K562 (cell line): ENCODE measurements at regions not wholly inside any gene's neighbourhood (a gene's known extent, or its start where the extent isn't known, plus 50 kb on each side); places are given as distances from the start of the nearest gene placed in this dataset.
A peak's percentile ranks its signal among the peaks of the same experiment; 100 is the strongest.

Experiments used
- ATAC-seq: fragments of 200-7000 bp; cut with Tn5 transposase; 3 replicates; pipeline ENCODE4 v1.9.1; 2020; ENCODE audit warnings: moderate library complexity
- BruUV-seq: library from RNA; stranded (reverse); fragments of 400-500 nt; replicated peaks from 2 replicates; lab custom pipeline; 2021; lab: Mats Ljungman, UMichigan
- CTCF ChIA-PET: fragments of 300-600 bp; formaldehyde crosslinking; extraction: SDS; loops from one replicate; lab custom pipeline; 2021; ENCODE audit warnings: low intra/inter-chr PET ratio; lab: Yijun Ruan, JAX
- POLR2A ChIA-PET: fragments of 300-600, 350-650 bp; sonication (Branson Sonifier 250); formaldehyde crosslinking; extraction: SDS; loops from one replicate; lab custom pipeline; 2021; ENCODE audit warnings: antibody characterized with exemption, inconsistent platforms; lab: Yijun Ruan, JAX
- DNase-seq, 4 experiments: peaks; one replicate each; pipeline versions ENCODE4 v3.0.0 to v3.0.0-alpha.2; 2011 to 2018; ENCODE audit warnings: low spot score in 3 of 4, mixed read lengths in 3 of 4; ENCODE audit errors: extremely low read depth in 1 of 4
- FAIRE-seq: peaks from 2 replicates; lab custom pipeline; 2011; peaks lifted over from hg19 to GRCh38; lab: Jason Lieb, UNC
- H2AFZ ChIP-seq: 2 replicates; pipeline ENCODE4 v1.6.0; 2011; ENCODE audit warnings: low read depth, low read length, control low read depth, inconsistent platforms
- H3K27ac ChIP-seq: fragments of 200-600 bp; 3 replicates; pipeline ENCODE4 v1.8.0; 2011; ENCODE audit warnings: low read depth, mild to moderate bottlenecking, control low read depth, inconsistent platforms, low read length, moderate library complexity, mixed read lengths; ENCODE audit errors: extremely low read depth
- H3K27me3 ChIP-seq, 2 experiments: fragments of 300-600 bp in 1 of 2; 2 replicates in 1 of 2; 3 replicates in 1 of 2; pipeline versions ENCODE4 v1.6.0 to v1.8.0; 2011; ENCODE audit warnings: inconsistent platforms in 2 of 2, low read length in 2 of 2, mild to moderate bottlenecking in 1 of 2, mixed read lengths in 1 of 2, moderate library complexity in 1 of 2; ENCODE audit not compliant: control insufficient read depth in 2 of 2, insufficient read depth in 2 of 2
- H3K36me3 ChIP-seq: fragments of 300-600 bp; 3 replicates; pipeline ENCODE4 v1.8.0; 2011; ENCODE audit warnings: mild to moderate bottlenecking, low read length, inconsistent platforms; ENCODE audit not compliant: control insufficient read depth, insufficient read depth
- H3K4me1 ChIP-seq, 2 experiments: fragments of 200-600 bp in 1 of 2; replicated peaks in 1 of 2; 2 replicates in 1 of 2; 3 replicates in 1 of 2; pipeline versions ENCODE4 v1.5.1 to v1.8.0; 2011; ENCODE audit warnings: inconsistent platforms in 2 of 2, low read length in 2 of 2, mild to moderate bottlenecking in 1 of 2, mixed read lengths in 1 of 2, moderate library complexity in 1 of 2; ENCODE audit not compliant: control insufficient read depth in 2 of 2, insufficient read depth in 2 of 2
- H3K4me2 ChIP-seq: 2 replicates; pipeline ENCODE4 v1.6.1; 2011; ENCODE audit warnings: low read length, control low read depth, inconsistent platforms, mixed read lengths; ENCODE audit not compliant: insufficient read depth
- H3K4me3 ChIP-seq: fragments of 200-600 bp; sonication (generic), shearing (Covaris generic); 2 replicates; pipeline ENCODE4 v1.5.1; 2016; ENCODE audit warnings: control low read depth, inconsistent platforms
- H3K79me2 ChIP-seq: fragments of 200-600 bp; 3 replicates; pipeline ENCODE4 v1.8.0; 2011; ENCODE audit warnings: low read length, inconsistent platforms; ENCODE audit not compliant: control insufficient read depth, insufficient read depth
- H3K9ac ChIP-seq, 2 experiments: 2 replicates each; pipeline versions ENCODE4 v1.6.0 to v1.6.1; 2011; ENCODE audit warnings: low read depth in 2 of 2, low read length in 2 of 2, control low read depth in 1 of 2, inconsistent platforms in 1 of 2, mild to moderate bottlenecking in 1 of 2, mixed read lengths in 1 of 2; ENCODE audit not compliant: insufficient read depth in 1 of 2
- H3K9me1 ChIP-seq: one replicate; pipeline ENCODE4 v1.6.0; 2011; ENCODE audit warnings: inconsistent platforms, mild to moderate bottlenecking, low read length, moderate library complexity; ENCODE audit not compliant: control insufficient read depth, insufficient read depth
- H3K9me3 ChIP-seq: replicated peaks from 2 replicates; pipeline ENCODE4 v1.5.1; 2011; ENCODE audit warnings: low read depth, low read length, inconsistent platforms; ENCODE audit not compliant: control insufficient read depth, insufficient read depth
- H4K20me1 ChIP-seq: replicated peaks from 2 replicates; pipeline ENCODE4 v1.6.1; 2011; ENCODE audit warnings: low read length, inconsistent platforms, mixed read lengths; ENCODE audit not compliant: control insufficient read depth, insufficient read depth
- ETV6 ChIP-seq, 3 experiments: fragments of 150-350 bp in 1 of 3; sonication (generic) in 1 of 3; formaldehyde crosslinking in 1 of 3; IDR thresholded peaks; 2 replicates each; pipeline versions ENCODE4 v1.6.1 to v1.8.0; 2014 to 2022; ENCODE audit warnings: borderline replicate concordance in 2 of 3, low read depth in 2 of 3, antibody characterized with exemption in 1 of 3, low read length in 1 of 3, mild to moderate bottlenecking in 1 of 3, missing genetic modification reagents in 1 of 3
- FOXA3 ChIP-seq, 2 experiments: fragments of 450-650 bp in 1 of 2; sonication (generic) in 1 of 2; formaldehyde crosslinking; IDR thresholded peaks in 1 of 2; conservative IDR thresholded peaks in 1 of 2; 2 replicates each; pipeline versions ENCODE4 v1.4.0 to v1.8.0; 2020 to 2022; ENCODE audit warnings: mild to moderate bottlenecking in 2 of 2, missing genetic modification reagents in 1 of 2
- NFE2 ChIP-seq: IDR thresholded peaks from 2 replicates; pipeline ENCODE4 v1.6.1; 2014; ENCODE audit warnings: antibody characterized with exemption, low read depth
- SMARCE1 ChIP-seq: fragments of 450-650 bp; IDR thresholded peaks from 2 replicates; pipeline ENCODE4 v1.7.1; 2016; ENCODE audit warnings: mild to moderate bottlenecking
- TCF3 ChIP-seq: sonication (generic); formaldehyde crosslinking; IDR thresholded peaks from 2 replicates; pipeline ENCODE4 v1.4.0; 2020; ENCODE audit warnings: mild to moderate bottlenecking, missing genetic modification reagents
- TEAD4 ChIP-seq, 2 experiments: sonication (generic) in 1 of 2; formaldehyde crosslinking in 1 of 2; IDR thresholded peaks; 2 replicates each; pipeline versions ENCODE4 v1.6.1 to v1.8.0; 2012 to 2022; ENCODE audit warnings: borderline replicate concordance in 1 of 2, inconsistent platforms in 1 of 2, low read length in 1 of 2, mild to moderate bottlenecking in 1 of 2, missing genetic modification reagents in 1 of 2
- TRIM24 ChIP-seq, 2 experiments: fragments of 450-650 bp; IDR thresholded peaks; 2 replicates each; pipeline ENCODE4 v1.6.1; 2016
- ZNF318 ChIP-seq, 2 experiments: fragments of 450-650 bp; IDR thresholded peaks; 2 replicates each; pipeline ENCODE4 v1.6.1; 2016; ENCODE audit warnings: mild to moderate bottlenecking in 2 of 2, borderline replicate concordance in 1 of 2, low read depth in 1 of 2, moderate library complexity in 1 of 2
- ZNF41 ChIP-seq: fragments of 250-450 bp; sonication (Bioruptor Pico); conservative IDR thresholded peaks from 2 replicates; pipeline ENCODE4 v1.4.0; 2020; ENCODE audit warnings: mild to moderate bottlenecking
- WGBS: fragments of 100-300 bp; shearing (Covaris generic); methylation state at CpG from one replicate; pipeline ENCODE4 v1.1.6; 2016; ENCODE audit warnings: low coverage, mixed read lengths; ENCODE audit not compliant: insufficient coverage; ENCODE audit errors: missing lambda C conversion rate; 5-methylcytosine and 5-hydroxymethylcytosine counted together
- in situ Hi-C: fragments of 300-500 bp; cut with MboI; formaldehyde crosslinking; loops from 4 replicates; pipeline ENCODE4 v1.15.0; 2018; ENCODE audit warnings: inconsistent platforms, mixed read lengths
- intact Hi-C: fragments of 100-400 bp; cut with micrococcal nuclease; formaldehyde crosslinking; loops from 2 replicates; pipeline ENCODE4 v1.14.2; 2022

- no peak overlapping the region for H3K9ac ChIP-seq
- H3K4me2 ChIP-seq = no peak overlapping the region
- H3K27me3 ChIP-seq = no peaks in the 10 kb centered on the region
- H3K79me2 ChIP-seq = no peaks in the 10 kb centered on the region
- POLR2A ChIA-PET = no interaction called here
- H3K9me3 ChIP-seq = no peaks in the 10 kb centered on the region
- no peak for FAIRE-seq
- H3K4me3 ChIP-seq = no peak overlapping the region
- in situ Hi-C loops (no loop called here), intact Hi-C loops (no loop called here)
- CTCF ChIA-PET = no interaction called here
- BruUV-seq = TSS peak; percentile 66
- peak; percentile 10; the same call in 2 of the 3 replicates for ATAC-seq
- no peaks in the 10 kb centered on the region for H3K9me1 ChIP-seq
- H4K20me1 ChIP-seq = no peaks in the 10 kb centered on the region
- no peak for DNase-seq
- WGBS = 82% methylated on average over 13 of the region's 24 CpGs
- peak overlapping the region; percentile 37; the same call in 1 of the 3 replicates for H3K27ac ChIP-seq
- peaks cover 14 to 23% of the 10 kb centered on the region in 2 experiments for H3K4me1 ChIP-seq
- peak overlapping the region; percentile 21 for H2AFZ ChIP-seq
- TF ChIP-seq FOXA3 (CRISPR knock-in tag; conservative IDR thresholded peaks at IDR 0.05 in 1 of 2, IDR thresholded peaks at IDR 0.05 in 1 of 2) (peak in 1 of 2 experiments; percentile 83; a peak in 2 of 4 replicates), ZNF41 (CRISPR knock-in tag) (no peak), SMARCE1 (peak; percentile 58; the same call in 1 of the 2 replicates), TEAD4 (IDR thresholded peaks at IDR 0.05; ENCODE audit: low read length) (peak; percentile 65; the same call in 1 of the 2 replicates), TEAD4 (CRISPR knock-in tag; IDR thresholded peaks at IDR 0.05; ENCODE audit: borderline replicate concordance) (no peak), NFE2 (peak; percentile 52; the same call in 1 of the 2 replicates), ZNF318 (IDR thresholded peaks at IDR 0.05; ENCODE audit: borderline replicate concordance in 1 of 2, low read depth in 1 of 2) (0 out of 4 replicates have a peak, but pooled peaks of 1 of the 2 experiments have one; percentile 22), TRIM24 (IDR thresholded peaks at IDR 0.05) (no peak), TCF3 (no peak), ETV6 (IDR thresholded peaks at IDR 0.05; ENCODE audit: borderline replicate concordance in 1 of 2, low read depth in 2 of 2, low read length in 1 of 2) (peak in 1 of 2 experiments; percentile 71; a peak in 1 of 4 replicates), ETV6 (CRISPR knock-in tag; IDR thresholded peaks at IDR 0.05; ENCODE audit: borderline replicate concordance) (no peak)
- H3K36me3 ChIP-seq = no peaks in the 10 kb centered on the region
Measured at GRCh38 chr10:31134311-31134952, 102.8 kb upstream of the ZNF438 start.
